Osteoblast (primary cell): ENCODE measurements at regions not wholly inside any gene's neighbourhood (a gene's known extent, or its start where the extent isn't known, plus 50 kb on each side); places are given as distances from the start of the nearest gene placed in this dataset.

Experiments used
- DNase-seq: peaks from one replicate; pipeline ENCODE4 v3.0.0; 2011; ENCODE audit warnings: low spot score, mixed read lengths; ENCODE audit not compliant: insufficient read length; ENCODE audit errors: missing footprints
- H2AFZ ChIP-seq: 2 replicates; pipeline ENCODE4 v1.6.0; 2011; ENCODE audit warnings: mild to moderate bottlenecking, low read length
- H3K27ac ChIP-seq: 2 replicates; pipeline ENCODE4 v1.5.1; 2011; ENCODE audit warnings: mild to moderate bottlenecking, low read depth, low read length, moderate library complexity
- H3K27me3 ChIP-seq: 2 replicates; pipeline ENCODE4 v1.6.0; 2012; ENCODE audit warnings: mild to moderate bottlenecking, control low read depth, inconsistent platforms, low read length, moderate library complexity; ENCODE audit not compliant: insufficient read depth
- H3K36me3 ChIP-seq: 2 replicates; pipeline ENCODE4 v1.5.1; 2011; ENCODE audit warnings: mild to moderate bottlenecking, low read length, control low read depth, moderate library complexity; ENCODE audit not compliant: insufficient read depth
- H3K4me1 ChIP-seq: 2 replicates; pipeline ENCODE4 v1.5.1; 2011; ENCODE audit warnings: mild to moderate bottlenecking, low read length, control low read depth, moderate library complexity; ENCODE audit not compliant: insufficient read depth
- H3K4me2 ChIP-seq: 2 replicates; pipeline ENCODE4 v1.6.0; 2011; ENCODE audit warnings: mild to moderate bottlenecking, low read length; ENCODE audit not compliant: insufficient read depth
- H3K4me3 ChIP-seq: fragments of 200-600 bp; sonication (generic); 3 replicates; pipeline ENCODE4 v1.5.1; 2012; ENCODE audit warnings: mild to moderate bottlenecking, low read length, inconsistent platforms; ENCODE audit not compliant: insufficient read depth
- H3K79me2 ChIP-seq: 2 replicates; pipeline ENCODE4 v1.6.0; 2012; ENCODE audit warnings: mild to moderate bottlenecking, low read length, control low read depth, inconsistent platforms; ENCODE audit not compliant: insufficient read depth
- H3K9me3 ChIP-seq: 2 replicates; pipeline ENCODE4 v1.5.1; 2011; ENCODE audit warnings: low read depth, low read length, control low read depth
- H4K20me1 ChIP-seq: 2 replicates; pipeline ENCODE4 v1.6.0; 2012; ENCODE audit warnings: mild to moderate bottlenecking, low read length, control low read depth; ENCODE audit not compliant: insufficient read depth
- TF ChIP-seq, protein P1 (sequence below): IDR thresholded peaks from 2 replicates; pipeline ENCODE4 v1.5.1; 2011; ENCODE audit warnings: mild to moderate bottlenecking, low read depth, low read length, moderate library complexity; ENCODE audit errors: extremely low read depth

GRCh38 chr6:105460860-105461259, 58.0 kb upstream of the PREP start:
- H3K27ac ChIP-seq, result no peak overlapping the region
- H3K79me2 ChIP-seq, result no peaks in the 10 kb centered on the region
- TF ChIP-seq, protein P1, sequence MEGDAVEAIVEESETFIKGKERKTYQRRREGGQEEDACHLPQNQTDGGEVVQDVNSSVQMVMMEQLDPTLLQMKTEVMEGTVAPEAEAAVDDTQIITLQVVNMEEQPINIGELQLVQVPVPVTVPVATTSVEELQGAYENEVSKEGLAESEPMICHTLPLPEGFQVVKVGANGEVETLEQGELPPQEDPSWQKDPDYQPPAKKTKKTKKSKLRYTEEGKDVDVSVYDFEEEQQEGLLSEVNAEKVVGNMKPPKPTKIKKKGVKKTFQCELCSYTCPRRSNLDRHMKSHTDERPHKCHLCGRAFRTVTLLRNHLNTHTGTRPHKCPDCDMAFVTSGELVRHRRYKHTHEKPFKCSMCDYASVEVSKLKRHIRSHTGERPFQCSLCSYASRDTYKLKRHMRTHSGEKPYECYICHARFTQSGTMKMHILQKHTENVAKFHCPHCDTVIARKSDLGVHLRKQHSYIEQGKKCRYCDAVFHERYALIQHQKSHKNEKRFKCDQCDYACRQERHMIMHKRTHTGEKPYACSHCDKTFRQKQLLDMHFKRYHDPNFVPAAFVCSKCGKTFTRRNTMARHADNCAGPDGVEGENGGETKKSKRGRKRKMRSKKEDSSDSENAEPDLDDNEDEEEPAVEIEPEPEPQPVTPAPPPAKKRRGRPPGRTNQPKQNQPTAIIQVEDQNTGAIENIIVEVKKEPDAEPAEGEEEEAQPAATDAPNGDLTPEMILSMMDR, result no peak
- H3K27me3 ChIP-seq, result no peaks in the 10 kb centered on the region
- H3K36me3 ChIP-seq, result no peaks in the 10 kb centered on the region
- no peak overlapping the region for H3K4me3 ChIP-seq
- H2AFZ ChIP-seq, result no peak overlapping the region
- no peak for DNase-seq
- no peaks in the 10 kb centered on the region for H4K20me1 ChIP-seq
- peaks cover 14% of the 10 kb centered on the region for H3K4me1 ChIP-seq
- no peaks in the 10 kb centered on the region for H3K9me3 ChIP-seq
- no peak overlapping the region for H3K4me2 ChIP-seq

DNA sequence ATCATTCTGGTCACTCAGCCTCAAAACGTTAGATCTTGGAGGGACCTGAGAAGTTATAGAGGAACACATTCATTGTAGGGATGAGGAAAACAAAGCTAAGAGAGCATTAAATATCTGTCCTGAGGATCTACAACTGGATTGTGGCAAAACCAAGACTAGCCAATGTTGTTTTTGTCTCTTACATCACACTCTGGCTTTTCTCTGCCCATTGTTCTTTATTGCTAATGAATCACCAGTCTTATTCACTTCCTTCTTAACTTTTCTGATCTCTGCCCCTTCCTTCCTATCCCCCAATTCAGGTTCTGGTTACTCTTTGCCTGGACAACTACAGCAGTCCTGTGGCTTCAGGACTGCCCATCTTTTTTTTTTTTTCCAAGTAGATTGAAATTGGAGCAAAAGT, 57.0 kb upstream of the PREP start:
- H3K79me2 ChIP-seq, result no peaks in the 10 kb centered on the region
- peak overlapping the region; percentile 18 for H3K4me2 ChIP-seq
- H3K4me1 ChIP-seq, result peaks cover 14% of the 10 kb centered on the region
- peak; percentile 81 for DNase-seq
- no peaks in the 10 kb centered on the region for H3K9me3 ChIP-seq
- no peaks in the 10 kb centered on the region for H3K36me3 ChIP-seq
- peak overlapping the region; percentile 29 for H3K27ac ChIP-seq
- H4K20me1 ChIP-seq, result no peaks in the 10 kb centered on the region
- peak overlapping the region; percentile 65 for H2AFZ ChIP-seq
- no peak overlapping the region for H3K4me3 ChIP-seq
- H3K27me3 ChIP-seq, result no peaks in the 10 kb centered on the region
- TF ChIP-seq, protein P1, result no peak

GRCh38 chr6:105459049-105459448, 56.2 kb upstream of the PREP start:
- Histone ChIP-seq H3K4me3 (no peak overlapping the region), H3K79me2 (no peaks in the 10 kb centered on the region), H4K20me1 (no peaks in the 10 kb centered on the region), H3K27ac (no peak overlapping the region), H3K9me3 (no peaks in the 10 kb centered on the region), H2AFZ (no peak overlapping the region), H3K4me2 (peak overlapping the region; percentile 34), H3K27me3 (no peaks in the 10 kb centered on the region), H3K4me1 (peaks cover 14% of the 10 kb centered on the region), H3K36me3 (no peaks in the 10 kb centered on the region)
- TF ChIP-seq, protein P1, result no peak
- DNase-seq, result no peak

GRCh38 chr6:105458551-105458950, 55.7 kb upstream of the PREP start:
- Histone ChIP-seq H2AFZ (no peak overlapping the region), H3K36me3 (no peaks in the 10 kb centered on the region), H3K4me2 (peak overlapping the region; percentile 34), H3K4me1 (peaks cover 14% of the 10 kb centered on the region), H3K27me3 (no peaks in the 10 kb centered on the region), H3K4me3 (no peak overlapping the region), H4K20me1 (no peaks in the 10 kb centered on the region), H3K79me2 (no peaks in the 10 kb centered on the region), H3K27ac (no peak overlapping the region), H3K9me3 (no peaks in the 10 kb centered on the region)
- TF ChIP-seq, protein P1, result no peak
- no peak for DNase-seq
